Glutamatergic neuron (in vitro differentiated cells): ENCODE measurements at regions not wholly inside any gene's neighbourhood (a gene's known extent, or its start where the extent isn't known, plus 50 kb on each side); places are given as distances from the start of the nearest gene placed in this dataset.

Experiments
- DNase-seq: peaks from one replicate; pipeline ENCODE4 v3.0.0; 2022
- H3K27ac Mint-ChIP-seq: one replicate; pipeline ENCODE4 v1.8.0; 2020; ENCODE audit warnings: mild to moderate bottlenecking, mixed read lengths, inconsistent platforms; ENCODE audit not compliant: unreplicated experiment
- H3K27me3 Mint-ChIP-seq: one replicate; pipeline ENCODE4 v1.8.0; 2020; ENCODE audit warnings: mild to moderate bottlenecking, moderate library complexity, mixed read lengths, inconsistent platforms; ENCODE audit not compliant: unreplicated experiment
- H3K36me3 Mint-ChIP-seq: one replicate; pipeline ENCODE4 v1.8.0; 2020; ENCODE audit warnings: mild to moderate bottlenecking, mixed read lengths, inconsistent platforms; ENCODE audit not compliant: unreplicated experiment
- H3K4me1 Mint-ChIP-seq: one replicate; pipeline ENCODE4 v1.8.0; 2020; ENCODE audit warnings: mild to moderate bottlenecking, low read depth, mixed read lengths, inconsistent platforms; ENCODE audit not compliant: unreplicated experiment
- H3K4me3 Mint-ChIP-seq: one replicate; pipeline ENCODE4 v1.8.0; 2020; ENCODE audit warnings: mild to moderate bottlenecking, mixed read lengths, inconsistent platforms; ENCODE audit not compliant: unreplicated experiment
- H3K9me3 Mint-ChIP-seq: one replicate; pipeline ENCODE4 v1.8.0; 2020; ENCODE audit warnings: mild to moderate bottlenecking, moderate library complexity, mixed read lengths, inconsistent platforms; ENCODE audit not compliant: unreplicated experiment
- TF ChIP-seq, protein P1 (sequence below): fragments of 200-600 bp; sonication (generic); IDR thresholded peaks from one replicate; pipeline ENCODE4 v1.5.0; 2021; ENCODE audit not compliant: partially characterized antibody, unreplicated experiment

DNA sequence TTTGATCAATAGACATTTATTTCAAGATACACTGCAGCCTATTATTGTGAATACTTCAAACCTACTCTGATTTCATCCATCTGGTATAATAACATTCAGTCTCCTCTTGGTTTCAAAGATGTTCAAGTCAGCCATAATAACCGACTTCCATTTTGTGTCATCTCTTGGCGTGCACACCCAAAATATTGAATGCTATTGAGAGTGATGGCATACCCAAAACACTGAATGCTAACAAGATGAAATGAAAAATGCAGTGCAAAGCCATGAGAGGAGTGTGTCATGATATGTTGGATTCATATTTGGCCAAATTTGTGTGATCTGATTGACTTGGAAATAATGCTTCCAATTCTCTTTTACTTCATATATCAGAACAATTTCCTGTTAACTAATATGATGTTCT lies 181.2 kb upstream of the PCDH17 start:
- Mint-ChIP-seq H3K27me3 (no peaks in the 10 kb centered on the region), H3K4me3 (no peak overlapping the region), H3K27ac (no peak overlapping the region), H3K36me3 (no peaks in the 10 kb centered on the region), H3K4me1 (no peaks in the 10 kb centered on the region), H3K9me3 (no peaks in the 10 kb centered on the region)
- TF ChIP-seq, protein P1, sequence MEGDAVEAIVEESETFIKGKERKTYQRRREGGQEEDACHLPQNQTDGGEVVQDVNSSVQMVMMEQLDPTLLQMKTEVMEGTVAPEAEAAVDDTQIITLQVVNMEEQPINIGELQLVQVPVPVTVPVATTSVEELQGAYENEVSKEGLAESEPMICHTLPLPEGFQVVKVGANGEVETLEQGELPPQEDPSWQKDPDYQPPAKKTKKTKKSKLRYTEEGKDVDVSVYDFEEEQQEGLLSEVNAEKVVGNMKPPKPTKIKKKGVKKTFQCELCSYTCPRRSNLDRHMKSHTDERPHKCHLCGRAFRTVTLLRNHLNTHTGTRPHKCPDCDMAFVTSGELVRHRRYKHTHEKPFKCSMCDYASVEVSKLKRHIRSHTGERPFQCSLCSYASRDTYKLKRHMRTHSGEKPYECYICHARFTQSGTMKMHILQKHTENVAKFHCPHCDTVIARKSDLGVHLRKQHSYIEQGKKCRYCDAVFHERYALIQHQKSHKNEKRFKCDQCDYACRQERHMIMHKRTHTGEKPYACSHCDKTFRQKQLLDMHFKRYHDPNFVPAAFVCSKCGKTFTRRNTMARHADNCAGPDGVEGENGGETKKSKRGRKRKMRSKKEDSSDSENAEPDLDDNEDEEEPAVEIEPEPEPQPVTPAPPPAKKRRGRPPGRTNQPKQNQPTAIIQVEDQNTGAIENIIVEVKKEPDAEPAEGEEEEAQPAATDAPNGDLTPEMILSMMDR = no peak
- DNase-seq = no peak

DNA sequence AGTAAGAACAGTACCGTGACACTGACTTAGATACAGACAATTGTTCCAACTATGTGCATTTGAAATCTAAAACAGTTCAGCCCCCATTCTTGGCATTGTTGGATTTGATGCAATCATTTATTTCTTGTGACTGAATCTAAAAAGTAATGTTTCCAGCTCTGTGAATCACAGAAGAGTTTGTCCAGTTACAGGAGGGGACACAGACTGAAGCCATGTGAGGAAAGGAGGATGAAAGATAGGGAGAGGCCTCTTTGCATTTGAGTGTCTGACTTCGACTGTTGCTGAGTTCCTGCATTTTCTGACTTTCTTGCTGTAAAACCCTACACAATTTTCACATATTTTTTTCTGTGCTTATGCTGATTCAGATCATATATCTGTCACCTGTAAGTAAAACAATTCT lies 179.3 kb upstream of the PCDH17 start:
- Mint-ChIP-seq H3K9me3 (no peaks in the 10 kb centered on the region), H3K4me3 (no peak overlapping the region), H3K27me3 (no peaks in the 10 kb centered on the region), H3K4me1 (no peaks in the 10 kb centered on the region), H3K27ac (no peak overlapping the region), H3K36me3 (no peaks in the 10 kb centered on the region)
- TF ChIP-seq, protein P1 = no peak
- DNase-seq = no peak

DNA sequence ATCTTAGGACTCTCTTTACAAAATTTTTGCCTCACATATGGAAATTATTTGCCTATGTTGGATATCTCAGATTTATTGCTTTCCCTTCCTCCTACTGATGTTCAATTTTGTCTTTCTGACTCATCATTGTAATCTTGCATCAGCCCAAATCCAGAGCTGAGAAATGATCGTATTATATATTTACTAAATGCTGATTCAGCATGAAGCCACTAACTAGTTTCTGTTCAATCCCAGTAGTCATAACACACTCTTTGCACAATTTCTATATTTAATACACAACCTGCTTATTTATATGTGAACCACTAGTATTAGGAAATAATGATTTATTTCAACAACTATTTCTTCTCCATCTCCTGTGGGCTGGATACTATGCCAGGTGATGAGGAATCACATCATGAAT lies 161.1 kb upstream of the PCDH17 start:
- Mint-ChIP-seq H3K27ac (no peak overlapping the region), H3K36me3 (no peaks in the 10 kb centered on the region), H3K9me3 (no peaks in the 10 kb centered on the region)

DNA sequence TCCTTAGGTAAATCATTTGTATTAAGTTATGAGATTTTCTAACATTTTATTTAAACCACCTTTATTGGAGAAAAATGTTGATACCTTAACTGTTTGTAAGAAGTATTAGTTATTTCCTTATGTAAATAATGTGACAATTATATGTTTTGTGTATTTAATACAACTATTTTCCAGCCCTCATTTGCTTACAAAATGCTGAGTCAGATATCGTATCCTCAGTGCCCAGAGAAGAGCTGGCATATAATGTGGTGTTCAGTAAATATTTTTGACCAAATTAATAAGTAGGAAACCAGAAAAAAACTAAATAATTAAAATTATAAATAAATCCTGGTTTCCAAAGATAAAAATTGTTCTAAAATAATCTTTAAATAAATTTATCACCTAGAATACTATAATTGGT lies 140.2 kb upstream of the PCDH17 start:
- H3K27me3 Mint-ChIP-seq = no peaks in the 10 kb centered on the region
- no peaks in the 10 kb centered on the region for H3K36me3 Mint-ChIP-seq
- no peak overlapping the region for H3K27ac Mint-ChIP-seq
- no peaks in the 10 kb centered on the region for H3K4me1 Mint-ChIP-seq
- TF ChIP-seq, protein P1 = no peak
- peaks cover 2% of the 10 kb centered on the region for H3K9me3 Mint-ChIP-seq
- no peak for DNase-seq
- H3K4me3 Mint-ChIP-seq = no peak overlapping the region

More for the DNA sequence above, 161.1 kb upstream of the PCDH17 start:
- no peak for DNase-seq
- Mint-ChIP-seq H3K27me3 (no peaks in the 10 kb centered on the region), H3K4me3 (no peak overlapping the region), H3K4me1 (peaks cover 9% of the 10 kb centered on the region)
- TF ChIP-seq, protein P1 = no peak

DNA sequence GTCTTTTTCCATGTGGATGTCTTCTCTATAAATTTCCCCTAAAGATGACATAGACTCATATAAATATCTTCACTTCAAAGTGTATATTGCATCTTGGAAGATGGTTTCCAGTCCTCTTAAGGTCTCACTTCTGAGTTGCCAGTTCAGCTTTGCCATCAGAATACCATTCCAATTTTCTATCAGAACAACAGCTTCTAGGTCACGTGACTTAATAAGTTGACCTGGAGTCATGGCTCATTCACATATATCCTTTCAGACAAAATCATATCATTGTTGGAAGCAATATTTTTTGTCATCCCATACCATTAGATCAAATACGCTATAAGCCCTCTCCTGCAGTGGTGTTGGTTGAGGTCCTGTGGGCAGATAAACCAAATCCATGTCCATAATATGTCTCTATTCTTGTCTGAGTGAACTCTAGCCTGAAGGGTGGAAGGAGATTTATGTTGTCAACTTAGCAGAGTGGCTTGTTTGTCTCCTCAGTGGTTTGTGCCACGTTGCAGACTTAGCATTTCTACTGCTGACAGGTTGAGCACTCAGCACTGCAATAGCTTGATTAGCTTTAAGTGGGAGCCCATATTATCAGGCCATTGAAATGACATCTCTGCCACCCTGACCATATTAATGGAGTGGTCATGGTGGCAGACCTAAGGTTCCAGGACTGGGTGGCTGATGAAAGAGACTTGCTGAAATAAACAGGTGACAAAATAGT lies 123.6 kb upstream of the PCDH17 start:
- H3K27ac Mint-ChIP-seq = no peak overlapping the region
- H3K4me1 Mint-ChIP-seq = peaks cover 1% of the 10 kb centered on the region
- TF ChIP-seq, protein P1 = no peak
- H3K4me3 Mint-ChIP-seq = no peak overlapping the region
- no peaks in the 10 kb centered on the region for H3K27me3 Mint-ChIP-seq
- H3K36me3 Mint-ChIP-seq = no peaks in the 10 kb centered on the region
- no peaks in the 10 kb centered on the region for H3K9me3 Mint-ChIP-seq
- no peak for DNase-seq
